Endothelial cell (in vitro differentiated cells): ENCODE measurements at regions not wholly inside any gene's neighbourhood (a gene's known extent, or its start where the extent isn't known, plus 50 kb on each side); places are given as distances from the start of the nearest gene placed in this dataset.
A peak's percentile ranks its signal among the peaks of the same experiment; 100 is the strongest.

Experiments
- DNase-seq: peaks from one replicate; pipeline ENCODE4 v3.0.0; 2021; ENCODE audit warnings: low spot score
- H3K27ac Mint-ChIP-seq: one replicate; pipeline ENCODE4 v1.8.0; 2021; ENCODE audit warnings: mixed read lengths, inconsistent platforms; ENCODE audit not compliant: unreplicated experiment
- H3K27me3 Mint-ChIP-seq: one replicate; pipeline ENCODE4 v1.8.0; 2021; ENCODE audit warnings: mild to moderate bottlenecking, moderate library complexity, mixed read lengths, inconsistent platforms; ENCODE audit not compliant: unreplicated experiment
- H3K36me3 Mint-ChIP-seq: one replicate; pipeline ENCODE4 v1.8.0; 2021; ENCODE audit warnings: mild to moderate bottlenecking, low read depth, mixed read lengths, inconsistent platforms; ENCODE audit not compliant: unreplicated experiment
- H3K4me1 Mint-ChIP-seq: one replicate; pipeline ENCODE4 v1.8.0; 2021; ENCODE audit warnings: mild to moderate bottlenecking, mixed read lengths, inconsistent platforms; ENCODE audit not compliant: unreplicated experiment
- H3K4me3 Mint-ChIP-seq: one replicate; pipeline ENCODE4 v1.8.0; 2021; ENCODE audit warnings: mild to moderate bottlenecking, mixed read lengths, inconsistent platforms; ENCODE audit not compliant: unreplicated experiment
- H3K9me3 Mint-ChIP-seq: one replicate; pipeline ENCODE4 v1.8.0; 2021; ENCODE audit warnings: mixed read lengths, inconsistent platforms; ENCODE audit not compliant: unreplicated experiment
- CTCF ChIP-seq: fragments of 200-600 bp; sonication (generic); IDR thresholded peaks from one replicate; pipeline ENCODE4 v1.5.0; 2021; ENCODE audit warnings: antibody characterized with exemption; ENCODE audit not compliant: unreplicated experiment

GRCh38 chr3:109728861-109729494, 391.6 kb upstream of the DPPA4 start:
- DNase-seq: no peak
- Mint-ChIP-seq H3K4me1 (peaks cover 5% of the 10 kb centered on the region), H3K9me3 (no peaks in the 10 kb centered on the region), H3K4me3 (no peak overlapping the region), H3K36me3 (no peaks in the 10 kb centered on the region), H3K27ac (no peak overlapping the region), H3K27me3 (no peaks in the 10 kb centered on the region)
- no peak for TF ChIP-seq CTCF

GRCh38 chr3:109731639-109732473, 394.5 kb upstream of the DPPA4 start:
- H3K4me3 Mint-ChIP-seq: no peak overlapping the region
- peak; percentile 58 for DNase-seq
- H3K9me3 Mint-ChIP-seq: peaks cover 9% of the 10 kb centered on the region
- H3K27me3 Mint-ChIP-seq: no peaks in the 10 kb centered on the region
- no peak overlapping the region for H3K27ac Mint-ChIP-seq
- H3K4me1 Mint-ChIP-seq: peaks cover 5% of the 10 kb centered on the region
- peak; percentile 94 for TF ChIP-seq CTCF
- peaks cover 10% of the 10 kb centered on the region for H3K36me3 Mint-ChIP-seq

GRCh38 chr3:109743981-109744380, 406.6 kb upstream of the DPPA4 start:
- no peak for TF ChIP-seq CTCF
- no peak overlapping the region for H3K4me3 Mint-ChIP-seq
- no peaks in the 10 kb centered on the region for H3K36me3 Mint-ChIP-seq
- H3K27me3 Mint-ChIP-seq: no peaks in the 10 kb centered on the region
- DNase-seq: no peak
- H3K9me3 Mint-ChIP-seq: no peaks in the 10 kb centered on the region
- H3K27ac Mint-ChIP-seq: no peak overlapping the region
- H3K4me1 Mint-ChIP-seq: no peaks in the 10 kb centered on the region

- no peaks in the 10 kb centered on the region for H3K36me3 Mint-ChIP-seq
- H3K9me3 Mint-ChIP-seq: no peaks in the 10 kb centered on the region
- TF ChIP-seq CTCF: no peak
- DNase-seq: no peak
- H3K4me1 Mint-ChIP-seq: no peaks in the 10 kb centered on the region
- H3K27me3 Mint-ChIP-seq: peaks cover 2% of the 10 kb centered on the region
- H3K27ac Mint-ChIP-seq: no peak overlapping the region
- H3K4me3 Mint-ChIP-seq: no peak overlapping the region
Observed at GRCh38 chr3:109772520-109772919, 435.2 kb upstream of the DPPA4 start.

- no peak overlapping the region for H3K4me3 Mint-ChIP-seq
- no peak for TF ChIP-seq CTCF
- peaks cover 2% of the 10 kb centered on the region for H3K27me3 Mint-ChIP-seq
- no peaks in the 10 kb centered on the region for H3K4me1 Mint-ChIP-seq
- no peak for DNase-seq
- no peaks in the 10 kb centered on the region for H3K36me3 Mint-ChIP-seq
- H3K27ac Mint-ChIP-seq: no peak overlapping the region
- H3K9me3 Mint-ChIP-seq: peaks cover 3% of the 10 kb centered on the region
Observed at GRCh38 chr3:109774108-109774507, 436.8 kb upstream of the DPPA4 start.
